GM18907 (cell line): ENCODE measurements at regions not wholly inside any gene's neighbourhood (a gene's known extent, or its start where the extent isn't known, plus 50 kb on each side); places are given as distances from the start of the nearest gene placed in this dataset.

ENCODE experiments used
- ATAC-seq: cut with Tn5 transposase; IDR thresholded peaks from one replicate; pipeline ENCODE4 v1.9.1; 2021; ENCODE audit warnings: mild to moderate bottlenecking, moderate library complexity; ENCODE audit not compliant: unreplicated experiment

- ATAC-seq, result no peak
These were observed 173.4 kb upstream of the SGCD start for GRCh38 chr5:156153602-156154001.

- no peak for ATAC-seq
These were observed 172.2 kb upstream of the SGCD start for GRCh38 chr5:156154757-156155156.

- no peak for ATAC-seq
These were observed 171.4 kb upstream of the SGCD start for GRCh38 chr5:156155598-156155997.

- no peak for ATAC-seq
These were observed 162.7 kb upstream of the SGCD start for GRCh38 chr5:156164306-156164705.

GRCh38 chr5:156169495-156169894 lies 157.5 kb upstream of the SGCD start:
- ATAC-seq, result no peak

GRCh38 chr5:156170351-156170961 lies 156.5 kb upstream of the SGCD start:
- no peak for ATAC-seq

- no peak for ATAC-seq
These were observed 152.7 kb upstream of the SGCD start for GRCh38 chr5:156174225-156174624.

GRCh38 chr5:156178117-156178516 lies 148.8 kb upstream of the SGCD start:
- ATAC-seq, result no peak

GRCh38 chr5:156181656-156182055 lies 145.3 kb upstream of the SGCD start:
- no peak for ATAC-seq

- no peak for ATAC-seq
These were observed 144.6 kb upstream of the SGCD start for GRCh38 chr5:156182174-156182967.

GRCh38 chr5:156186760-156187159 lies 140.2 kb upstream of the SGCD start:
- no peak for ATAC-seq

- no peak for ATAC-seq
These were observed 138.9 kb upstream of the SGCD start for GRCh38 chr5:156188016-156188415.

GRCh38 chr5:156189628-156190027 lies 137.3 kb upstream of the SGCD start:
- ATAC-seq, result no peak

- no peak for ATAC-seq
These were observed 135.4 kb upstream of the SGCD start for GRCh38 chr5:156191547-156191946.

- ATAC-seq, result no peak
These were observed 129.8 kb upstream of the SGCD start for GRCh38 chr5:156197042-156197635.

- no peak for ATAC-seq
These were observed 127.9 kb upstream of the SGCD start for GRCh38 chr5:156199045-156199444.

- ATAC-seq, result no peak
These were observed 125.8 kb upstream of the SGCD start for GRCh38 chr5:156200938-156201787.

- ATAC-seq, result no peak
These were observed 125.1 kb upstream of the SGCD start for GRCh38 chr5:156201788-156202403.

- ATAC-seq, result no peak
These were observed 118.7 kb upstream of the SGCD start for GRCh38 chr5:156208271-156208670.

GRCh38 chr5:156218367-156219158 lies 108.4 kb upstream of the SGCD start:
- ATAC-seq, result no peak
